Common myeloid progenitor, CD34-positive (primary cell): ENCODE measurements at regions not wholly inside any gene's neighbourhood (a gene's known extent, or its start where the extent isn't known, plus 50 kb on each side); places are given as distances from the start of the nearest gene placed in this dataset.
"Not testable (repeated sequence)": the region's sequence is repeated elsewhere in the genome, so short reads cannot be mapped to it uniquely, and the experiment has no call there.

ENCODE experiments used
- CTCF ChIA-PET: fragments of 350-600 bp; sonication (Branson Sonifier 250); formaldehyde crosslinking; loops from one replicate; lab custom pipeline; 2021; ENCODE audit warnings: antibody characterized with exemption; lab: Charles Lee
- POLR2A ChIA-PET: fragments of 350-600 bp; sonication (Branson Sonifier 250); formaldehyde crosslinking; loops from one replicate; lab custom pipeline; 2021; ENCODE audit warnings: antibody characterized with exemption; lab: Charles Lee
- DNase-seq, 3 donors: peaks; one replicate each; pipeline versions ENCODE4 v3.0.0 to v3.0.0-alpha.2; 2013
- H3K27ac ChIP-seq, 2 experiments: 1 replicate in 1 of 2; 2 replicates in 1 of 2; pipeline ENCODE4 v1.7.0; 2013; ENCODE audit warnings: inconsistent platforms in 2 of 2, low read length in 2 of 2, mild to moderate bottlenecking in 2 of 2, low read depth in 1 of 2, moderate library complexity in 1 of 2; ENCODE audit not compliant: severe bottlenecking in 2 of 2, insufficient read depth in 1 of 2, poor library complexity in 1 of 2
- H3K27me3 ChIP-seq, 5 experiments: replicated peaks in 2 of 5; 1 replicate in 3 of 5; 2 replicates in 2 of 5; pipeline versions ENCODE4 v1.6.1 to v1.7.0; 2013; ENCODE audit warnings: low read length in 4 of 5, mild to moderate bottlenecking in 2 of 5, moderate library complexity in 2 of 5, inconsistent platforms in 1 of 5; ENCODE audit not compliant: insufficient read depth in 5 of 5, control insufficient read depth in 4 of 5
- H3K36me3 ChIP-seq, 4 experiments: 1 replicate in 2 of 4; 2 replicates in 2 of 4; pipeline versions ENCODE4 v1.6.1 to v1.7.0; 2013; ENCODE audit warnings: low read length in 3 of 4, control low read depth in 1 of 4, mild to moderate bottlenecking in 1 of 4; ENCODE audit not compliant: control insufficient read depth in 4 of 4, insufficient read depth in 4 of 4
- H3K4me1 ChIP-seq, 4 experiments: 1 replicate in 3 of 4; 2 replicates in 1 of 4; pipeline versions ENCODE4 v1.6.1 to v1.7.1; 2013; ENCODE audit warnings: low read length in 3 of 4, mild to moderate bottlenecking in 3 of 4, control low read depth in 1 of 4, inconsistent platforms in 1 of 4, moderate library complexity in 1 of 4; ENCODE audit not compliant: control insufficient read depth in 4 of 4, insufficient read depth in 4 of 4; ENCODE audit errors: control extremely low read depth in 1 of 4
- H3K4me3 ChIP-seq, 7 experiments: 1 replicate in 4 of 7; 2 replicates in 3 of 7; pipeline versions ENCODE4 v1.5.1 to v1.7.0; 2013; ENCODE audit warnings: mild to moderate bottlenecking in 7 of 7, low read length in 6 of 7, moderate library complexity in 6 of 7, inconsistent platforms in 2 of 7, low read depth in 2 of 7, control low read depth in 1 of 7; ENCODE audit not compliant: insufficient read depth in 4 of 7, control insufficient read depth in 1 of 7; ENCODE audit errors: extremely low read depth in 1 of 7
- H3K9me3 ChIP-seq, 5 experiments: 1 replicate in 4 of 5; 2 replicates in 1 of 5; pipeline versions ENCODE4 v1.6.1 to v1.7.1; 2013; ENCODE audit warnings: low read length in 4 of 5, mild to moderate bottlenecking in 2 of 5, inconsistent platforms in 1 of 5, low read depth in 1 of 5, moderate library complexity in 1 of 5; ENCODE audit not compliant: control insufficient read depth in 4 of 5, insufficient read depth in 2 of 5; ENCODE audit errors: control extremely low read depth in 1 of 5
- WGBS: methylation state at CpG from one replicate; pipeline ENCODE4 v1.1.5; 2013; ENCODE audit not compliant: insufficient coverage; 5-methylcytosine and 5-hydroxymethylcytosine counted together

GRCh38 chr22:22318723-22319465, 74.3 kb downstream of the VPREB1 start:
- ChIA-PET CTCF (no interaction called here), POLR2A (no interaction called here)
- Histone ChIP-seq H3K36me3 (peaks cover 3 to 40% (median 13%) of the 10 kb centered on the region in 4 experiments), H3K9me3 (peaks cover 0 to 1% (median 0%) of the 10 kb centered on the region in 5 experiments), H3K4me1 (no peaks in the 10 kb centered on the region), H3K27ac (no peak overlapping the region), H3K27me3 (no peaks in the 10 kb centered on the region), H3K4me3 (no peak overlapping the region)
- no peak for DNase-seq
- WGBS: 92% methylated on average over 5 of the region's 8 CpGs

- H3K36me3 ChIP-seq: peaks cover 0 to 22% (median 7%) of the 10 kb centered on the region in 4 experiments
- peak; percentile 73 to 80 (median 76) for DNase-seq
- CTCF ChIA-PET: interaction anchor here (0.6 to 2.7 kb wide), 8 partner anchors 9 to 114 kb away, joined by 3 to 12 read pairs (median 3); no protein-coding TSS in a partner anchor
- H3K27ac ChIP-seq, H3K4me1 ChIP-seq, H3K9me3 ChIP-seq, H3K4me3 ChIP-seq, POLR2A ChIA-PET, H3K27me3 ChIP-seq: not testable (repeated sequence)
- 61% methylated on average over 5 of the region's 11 CpGs for WGBS
Measured at GRCh38 chr22:22321743-22322611, 77.4 kb downstream of the VPREB1 start.

GRCh38 chr22:22322792-22323191, 78.2 kb downstream of the VPREB1 start:
- no peak for DNase-seq
- H3K27ac ChIP-seq: no peak overlapping the region
- POLR2A ChIA-PET: no interaction called here
- peaks cover 0 to 3% (median 0%) of the 10 kb centered on the region in 5 experiments for H3K27me3 ChIP-seq
- peaks cover 0 to 15% (median 7%) of the 10 kb centered on the region in 4 experiments for H3K36me3 ChIP-seq
- WGBS: 93% methylated on average over 10 of the region's 10 CpGs
- H3K4me1 ChIP-seq: peaks cover 0 to 1% (median 0%) of the 10 kb centered on the region in 4 experiments
- H3K9me3 ChIP-seq: no peaks in the 10 kb centered on the region
- CTCF ChIA-PET: interaction anchor here (0.6 to 2.7 kb wide), 5 partner anchors 9 to 115 kb away, joined by 3 to 12 read pairs (median 8); no protein-coding TSS in a partner anchor
- H3K4me3 ChIP-seq: no peak overlapping the region

- Histone ChIP-seq H3K27ac (no peak overlapping the region), H3K36me3 (no peaks in the 10 kb centered on the region), H3K4me1 (peaks cover 0 to 10% (median 3%) of the 10 kb centered on the region in 4 experiments), H3K27me3 (peaks cover 0 to 22% (median 4%) of the 10 kb centered on the region in 5 experiments), H3K4me3 (no peak overlapping the region), H3K9me3 (peaks cover 0 to 6% (median 0%) of the 10 kb centered on the region in 5 experiments)
- ChIA-PET POLR2A (no interaction called here), CTCF (no interaction called here)
- WGBS: 87% methylated on average over 2 of the region's 2 CpGs
- DNase-seq: no peak
Measured at GRCh38 chr22:22327723-22328122, 83.1 kb downstream of the VPREB1 start.

- Histone ChIP-seq H3K9me3 (peaks cover 0 to 6% (median 0%) of the 10 kb centered on the region in 5 experiments), H3K27ac (no peak overlapping the region), H3K27me3 (peaks cover 0 to 26% (median 4%) of the 10 kb centered on the region in 5 experiments), H3K36me3 (no peaks in the 10 kb centered on the region), H3K4me1 (peaks cover 0 to 10% (median 3%) of the 10 kb centered on the region in 4 experiments), H3K4me3 (no peak overlapping the region)
- no peak for DNase-seq
- ChIA-PET CTCF (interaction anchor here (1.0 to 2.8 kb wide), 5 partner anchors 8 to 122 kb away, joined by 3 to 12 read pairs (median 4); no protein-coding TSS in a partner anchor), POLR2A (no interaction called here)
- WGBS: 83% methylated on average over 2 of the region's 2 CpGs
Measured at GRCh38 chr22:22329792-22330191, 85.2 kb downstream of the VPREB1 start.

GRCh38 chr22:22335640-22336039, 91.1 kb downstream of the VPREB1 start:
- CTCF ChIA-PET: interaction anchor here (0.7 kb wide), 1 partner anchor 14 kb away, joined by 3 read pairs; no protein-coding TSS in a partner anchor
- POLR2A ChIA-PET, H3K36me3 ChIP-seq, H3K4me3 ChIP-seq, H3K27ac ChIP-seq, H3K4me1 ChIP-seq, DNase-seq, H3K9me3 ChIP-seq: not testable (repeated sequence)
- peaks cover 0 to 28% (median 4%) of the 10 kb centered on the region in 5 experiments for H3K27me3 ChIP-seq
- WGBS: 80% methylated on average over 2 of the region's 5 CpGs
